ENCODE measurements at regions not wholly inside any gene's neighbourhood (a gene's known extent, or its start where the extent isn't known, plus 50 kb on each side); places are given as distances from the start of the nearest gene placed in this dataset.

GRCh38 chr7:85412912-85413311 is 226.1 kb upstream of the SEMA3D start:
- Histone ChIP-seq H3F3A (ENCODE audit: insufficient read depth, low read length) (no peaks in the 10 kb centered on the region), H3K27ac (ENCODE audit: low read depth, low read length, poor library complexity, severe bottlenecking) (no peak overlapping the region), H3K4me1 (ENCODE audit: insufficient read depth, low read length, severe bottlenecking) (no peaks in the 10 kb centered on the region), H4K20me1 (ENCODE audit: insufficient read depth, low read length) (no peaks in the 10 kb centered on the region), H3K4me3 (ENCODE audit: low read depth, low read length, poor library complexity, severe bottlenecking) (no peak overlapping the region), H2AFZ (ENCODE audit: low read length) (no peak overlapping the region), H3K27me3 (ENCODE audit: insufficient read depth, low read length) (no peaks in the 10 kb centered on the region), H3K4me2 (ENCODE audit: low read length) (no peak overlapping the region), H3K36me3 (ENCODE audit: insufficient read depth, low read length) (no peaks in the 10 kb centered on the region), H3K9me2 (ENCODE audit: low read depth, low read length) (no peaks in the 10 kb centered on the region), H3K79me2 (ENCODE audit: insufficient read depth, low read length) (no peaks in the 10 kb centered on the region), H3K9ac (ENCODE audit: low read length) (no peak overlapping the region), H3K9me3 (ENCODE audit: low read length) (no peaks in the 10 kb centered on the region)
- TF ChIP-seq CTCF (IDR thresholded peaks at IDR 0.05; ENCODE audit: low read length) (no peak), EZH2 (IDR thresholded peaks at IDR 0.05; ENCODE audit: borderline replicate concordance, low read length) (no peak)

GRCh38 chr7:85407391-85407790 is 220.5 kb upstream of the SEMA3D start:
- Histone ChIP-seq H3K9ac (ENCODE audit: low read length) (no peak overlapping the region), H3K9me2 (ENCODE audit: low read depth, low read length) (no peaks in the 10 kb centered on the region; the same call in none of the 2 replicates), H3K36me3 (ENCODE audit: insufficient read depth, low read length) (no peaks in the 10 kb centered on the region), H3K4me1 (ENCODE audit: insufficient read depth, low read length, severe bottlenecking) (no peaks in the 10 kb centered on the region), H2AFZ (ENCODE audit: low read length) (no peak overlapping the region), H4K20me1 (ENCODE audit: insufficient read depth, low read length) (no peaks in the 10 kb centered on the region), H3K79me2 (ENCODE audit: insufficient read depth, low read length) (no peaks in the 10 kb centered on the region), H3F3A (ENCODE audit: insufficient read depth, low read length) (no peaks in the 10 kb centered on the region), H3K27me3 (ENCODE audit: insufficient read depth, low read length) (no peaks in the 10 kb centered on the region), H3K4me2 (ENCODE audit: low read length) (no peak overlapping the region), H3K27ac (ENCODE audit: low read depth, low read length, poor library complexity, severe bottlenecking) (no peak overlapping the region), H3K4me3 (ENCODE audit: low read depth, low read length, poor library complexity, severe bottlenecking) (no peak overlapping the region), H3K9me3 (ENCODE audit: low read length) (no peaks in the 10 kb centered on the region)
- TF ChIP-seq EZH2 (IDR thresholded peaks at IDR 0.05; ENCODE audit: borderline replicate concordance, low read length) (no peak), CTCF (IDR thresholded peaks at IDR 0.05; ENCODE audit: low read length) (no peak)

DNA sequence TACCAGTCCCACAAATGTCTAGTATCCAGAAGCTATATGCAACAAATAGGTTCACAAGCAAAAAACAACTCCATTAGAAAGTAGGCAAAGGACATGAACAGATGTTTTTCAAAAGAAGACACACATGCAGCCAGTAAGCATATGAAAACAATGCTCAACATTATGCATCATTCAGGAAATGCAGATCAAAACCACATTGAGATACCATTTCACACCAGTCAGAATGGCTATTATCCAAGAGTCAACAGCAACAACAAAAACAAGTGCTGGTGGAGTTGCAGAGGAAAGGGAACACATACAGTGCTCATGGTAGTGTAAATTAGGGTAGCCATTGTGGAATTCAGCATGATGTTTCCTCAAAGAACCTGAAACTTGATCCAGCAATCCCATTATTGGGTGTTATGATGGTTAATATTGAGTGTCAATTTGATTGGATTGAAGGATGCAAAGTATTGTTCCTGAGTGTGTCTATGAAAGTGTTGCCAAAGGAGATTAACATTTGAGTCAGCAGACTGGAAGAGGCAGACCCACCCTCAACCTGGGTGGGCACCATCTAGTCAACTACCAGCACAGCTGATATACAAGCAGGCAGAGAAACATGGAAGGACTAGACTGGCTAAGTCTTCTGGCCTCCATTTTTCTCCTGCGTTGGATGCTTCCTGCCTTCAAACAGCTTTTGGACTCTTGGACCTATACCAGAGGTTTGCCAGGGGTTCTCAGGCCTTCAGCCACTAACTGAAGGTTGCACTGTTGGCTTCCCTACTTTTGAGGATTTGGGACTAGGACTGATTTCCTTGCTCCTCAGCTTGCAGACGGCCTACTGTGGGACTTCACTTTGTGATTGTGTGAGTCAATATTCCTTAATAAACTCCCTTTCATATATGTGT is 218.4 kb upstream of the SEMA3D start:
- Histone ChIP-seq H4K20me1 (ENCODE audit: insufficient read depth, low read length) (no peaks in the 10 kb centered on the region), H3K9me2 (ENCODE audit: low read depth, low read length) (no peaks in the 10 kb centered on the region; the same call in none of the 2 replicates), H3K4me3 (ENCODE audit: low read depth, low read length, poor library complexity, severe bottlenecking) (no peak overlapping the region), H3K27me3 (ENCODE audit: insufficient read depth, low read length) (no peaks in the 10 kb centered on the region), H3K4me2 (ENCODE audit: low read length) (no peak overlapping the region), H3K79me2 (ENCODE audit: insufficient read depth, low read length) (no peaks in the 10 kb centered on the region), H3K9ac (ENCODE audit: low read length) (no peak overlapping the region), H3K27ac (ENCODE audit: low read depth, low read length, poor library complexity, severe bottlenecking) (no peak overlapping the region), H2AFZ (ENCODE audit: low read length) (no peak overlapping the region), H3K9me3 (ENCODE audit: low read length) (no peaks in the 10 kb centered on the region), H3F3A (ENCODE audit: insufficient read depth, low read length) (no peaks in the 10 kb centered on the region), H3K36me3 (ENCODE audit: insufficient read depth, low read length) (no peaks in the 10 kb centered on the region), H3K4me1 (ENCODE audit: insufficient read depth, low read length, severe bottlenecking) (no peaks in the 10 kb centered on the region)
- TF ChIP-seq EZH2 (IDR thresholded peaks at IDR 0.05; ENCODE audit: borderline replicate concordance, low read length) (no peak), CTCF (IDR thresholded peaks at IDR 0.05; ENCODE audit: low read length) (no peak)

All from OCI-LY1 (cell line).